WERI-Rb-1 (cell line): ENCODE measurements at regions not wholly inside any gene's neighbourhood (a gene's known extent, or its start where the extent isn't known, plus 50 kb on each side); places are given as distances from the start of the nearest gene placed in this dataset.
"Not testable (repeated sequence)": the region's sequence is repeated elsewhere in the genome, so short reads cannot be mapped to it uniquely, and the experiment has no call there.

Source experiments
- DNase-seq: peaks from one replicate; pipeline ENCODE4 v3.0.0-alpha.2; 2020
- H3K27ac ChIP-seq: fragments of 250-450 bp; sonication (Bioruptor Pico); 2 replicates; pipeline ENCODE4 v1.5.1; 2020; ENCODE audit warnings: mild to moderate bottlenecking, moderate library complexity
- H3K27me3 ChIP-seq: fragments of 250-450 bp; sonication (Bioruptor Pico); 2 replicates; pipeline ENCODE4 v1.5.1; 2021; ENCODE audit warnings: mild to moderate bottlenecking, low read depth, moderate library complexity; ENCODE audit not compliant: insufficient read depth, severe bottlenecking
- H3K36me3 ChIP-seq: fragments of 250-450 bp; sonication (Bioruptor Pico); 2 replicates; pipeline ENCODE4 v1.5.1; 2020; ENCODE audit warnings: mild to moderate bottlenecking, moderate library complexity
- H3K4me3 ChIP-seq: 2 replicates; pipeline ENCODE4 v1.5.1; 2011; ENCODE audit warnings: low read depth, mild to moderate bottlenecking, control low read depth, low read length
- H3K9me3 ChIP-seq: fragments of 250-450 bp; sonication (Bioruptor Pico); 2 replicates; pipeline ENCODE4 v1.5.1; 2021; ENCODE audit warnings: mild to moderate bottlenecking, moderate library complexity; ENCODE audit not compliant: severe bottlenecking
- CTCF ChIP-seq: IDR thresholded peaks from 2 replicates; pipeline ENCODE4 v1.5.1; 2011; ENCODE audit warnings: low read depth, mild to moderate bottlenecking, control low read depth, inconsistent platforms, low read length

- Histone ChIP-seq H3K9me3 (peaks cover 4% of the 10 kb centered on the region), H3K27ac (no peak overlapping the region), H3K27me3 (no peaks in the 10 kb centered on the region), H3K36me3 (no peaks in the 10 kb centered on the region), H3K4me3 (no peak overlapping the region)
- no peak for DNase-seq
- no peak for TF ChIP-seq CTCF
Observed at GRCh38 chr3:67064105-67064504, 66.0 kb downstream of the KBTBD8 start.

GRCh38 chr3:67067251-67067650 is 69.1 kb downstream of the KBTBD8 start:
- Histone ChIP-seq H3K27ac (no peak overlapping the region), H3K27me3 (no peaks in the 10 kb centered on the region), H3K4me3 (no peak overlapping the region), H3K36me3 (no peaks in the 10 kb centered on the region), H3K9me3 (no peaks in the 10 kb centered on the region)
- no peak for DNase-seq
- TF ChIP-seq CTCF, result no peak

GRCh38 chr3:67072640-67073039 is 74.5 kb downstream of the KBTBD8 start:
- not testable (repeated sequence) for H3K9me3 ChIP-seq, DNase-seq, H3K27ac ChIP-seq

GRCh38 chr3:67073812-67074211 is 75.7 kb downstream of the KBTBD8 start:
- TF ChIP-seq CTCF, result no peak
- H3K36me3 ChIP-seq, result no peaks in the 10 kb centered on the region

More at GRCh38 chr3:67072640-67073039, 74.5 kb downstream of the KBTBD8 start:
- not testable (repeated sequence) for H3K4me3 ChIP-seq, H3K27me3 ChIP-seq, H3K36me3 ChIP-seq

GRCh38 chr3:67075295-67075694 is 77.2 kb downstream of the KBTBD8 start:
- Histone ChIP-seq H3K4me3 (no peak overlapping the region), H3K27ac (no peak overlapping the region), H3K36me3 (no peaks in the 10 kb centered on the region), H3K27me3 (no peaks in the 10 kb centered on the region), H3K9me3 (no peaks in the 10 kb centered on the region)
- DNase-seq, result no peak
- TF ChIP-seq CTCF, result no peak

More at GRCh38 chr3:67073812-67074211, 75.7 kb downstream of the KBTBD8 start:
- H3K9me3 ChIP-seq, result no peaks in the 10 kb centered on the region
- DNase-seq, result no peak
- H3K27me3 ChIP-seq, result no peaks in the 10 kb centered on the region
- no peak overlapping the region for H3K27ac ChIP-seq
- H3K4me3 ChIP-seq, result no peak overlapping the region

- no peaks in the 10 kb centered on the region for H3K36me3 ChIP-seq
- no peak for DNase-seq
- no peak for TF ChIP-seq CTCF
- H3K4me3 ChIP-seq, result no peak overlapping the region
- H3K27ac ChIP-seq, result no peak overlapping the region
- H3K9me3 ChIP-seq, result no peaks in the 10 kb centered on the region
- no peaks in the 10 kb centered on the region for H3K27me3 ChIP-seq
Observed at GRCh38 chr3:67076607-67077006, 78.5 kb downstream of the KBTBD8 start.
